Stimulated activated CD8-positive, alpha-beta memory T cell treated with anti-CD3 and anti-CD28 coated beads, Interleukin-15, amount 100 ng/mL, for 4 hours (primary cell): ENCODE measurements at regions not wholly inside any gene's neighbourhood (a gene's known extent, or its start where the extent isn't known, plus 50 kb on each side); places are given as distances from the start of the nearest gene placed in this dataset.
"Not testable (repeated sequence)": the region's sequence is repeated elsewhere in the genome, so short reads cannot be mapped to it uniquely, and the experiment has no call there.

Experiments used
- DNase-seq, 2 donors: peaks; one replicate each; pipeline ENCODE4 v3.0.0-alpha.2; 2020; ENCODE audit warnings: low read depth in 2 of 2

GRCh38 chr6:5898102-5898501 is 108.6 kb downstream of the NRN1 start:
- no peak for DNase-seq

GRCh38 chr6:5896476-5897200 is 110.1 kb downstream of the NRN1 start:
- DNase-seq = no peak

- no peak for DNase-seq
These were observed 112.4 kb downstream of the NRN1 start for GRCh38 chr6:5894357-5894756.

DNA sequence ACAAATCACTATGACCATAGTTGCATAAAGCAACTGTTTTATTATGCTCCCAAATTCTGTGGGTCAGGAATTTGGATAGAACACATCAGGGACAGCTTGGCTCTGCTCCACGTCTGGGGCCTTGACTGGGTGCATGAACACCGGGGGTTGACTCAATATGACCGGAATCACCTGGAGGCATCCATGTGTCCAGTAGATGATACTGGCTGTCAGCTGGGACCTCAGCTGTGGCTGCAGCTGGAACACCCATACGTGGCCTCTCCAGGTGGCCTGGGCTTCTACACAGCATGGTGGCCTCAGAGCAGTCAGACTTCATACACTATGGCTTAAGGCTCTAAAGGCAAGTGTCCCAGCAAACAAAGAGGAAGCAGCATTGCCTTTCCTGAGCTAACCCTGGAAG is 113.4 kb downstream of the NRN1 start:
- no peak for DNase-seq

GRCh38 chr6:5892669-5893068 is 114.1 kb downstream of the NRN1 start:
- no peak for DNase-seq

DNA sequence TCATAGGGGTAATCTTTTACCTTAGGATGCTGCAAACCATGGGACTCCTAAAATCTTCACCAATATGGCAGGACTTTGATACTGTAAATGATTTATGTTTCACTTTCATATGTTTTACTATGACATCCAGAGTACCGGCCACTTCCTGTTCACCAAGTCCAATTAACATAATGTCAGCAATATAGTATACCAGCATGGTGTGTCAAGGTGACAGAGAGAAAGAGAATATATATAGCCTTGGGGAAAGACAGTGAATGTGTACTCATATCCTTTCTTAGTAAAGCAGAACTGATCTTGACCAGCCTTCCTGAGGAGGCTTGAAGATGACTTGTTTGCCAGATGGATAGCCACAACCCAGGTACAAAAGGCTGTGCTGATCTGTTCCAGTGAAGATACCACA is 127.9 kb downstream of the NRN1 start:
- DNase-seq = no peak

DNA sequence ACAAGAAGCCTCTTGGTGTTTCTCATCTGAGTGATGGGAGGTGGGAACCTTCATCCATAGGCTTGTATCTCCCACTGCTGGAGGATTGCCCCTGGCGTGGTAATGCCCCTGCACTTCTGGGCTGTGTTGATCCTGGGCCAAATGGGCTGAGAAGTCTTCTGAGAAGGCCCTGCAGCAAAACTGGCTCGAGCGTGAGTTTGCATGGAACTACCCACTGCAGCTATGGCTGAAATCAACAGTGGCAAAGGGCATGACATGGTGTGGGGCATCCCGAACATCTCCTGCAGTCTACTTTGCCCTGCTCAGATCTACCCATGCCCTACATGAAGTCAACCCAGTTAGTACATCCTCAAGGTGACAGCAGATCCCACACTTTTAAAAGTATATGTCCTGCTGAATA is 130.6 kb downstream of the NRN1 start:
- no peak for DNase-seq

DNA sequence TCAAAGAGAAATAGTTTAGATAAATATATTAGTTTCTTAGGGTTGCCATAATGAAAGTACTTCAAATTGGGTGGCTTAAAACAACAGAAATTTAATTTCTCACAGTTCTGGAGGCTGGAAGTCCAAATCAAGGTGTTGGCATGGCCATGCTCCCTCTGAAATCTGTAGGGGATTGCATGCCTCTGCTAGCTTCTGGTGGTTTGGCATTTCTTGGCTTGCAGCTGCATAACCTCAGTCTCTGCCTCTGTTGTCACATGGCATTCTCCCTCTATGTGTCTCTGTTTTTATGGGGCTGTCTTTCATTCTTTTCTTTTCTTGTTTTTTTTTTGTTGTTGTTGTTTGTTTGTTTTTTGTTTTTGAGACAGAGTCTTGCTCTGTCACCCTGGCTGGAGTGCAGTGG is 132.7 kb downstream of the NRN1 start:
- DNase-seq = not testable (repeated sequence)

DNA sequence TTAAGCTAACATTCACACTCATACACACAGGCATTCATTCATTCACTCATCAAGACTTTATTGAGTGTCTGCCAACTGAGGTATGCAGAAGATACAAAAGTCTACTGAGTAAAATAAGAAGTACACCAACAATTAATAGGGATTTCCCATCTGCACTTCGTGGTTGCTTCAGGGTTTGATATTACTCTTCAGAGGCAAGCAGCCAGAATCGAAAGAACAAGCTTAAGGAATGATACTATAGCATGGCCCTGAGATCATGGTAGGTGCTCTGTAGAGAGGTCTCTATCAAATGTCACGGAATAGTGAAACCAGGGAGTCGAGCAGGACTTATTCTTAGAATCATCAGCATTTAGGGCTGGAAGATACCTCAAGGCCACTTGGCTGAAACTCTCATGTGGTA is 135.4 kb downstream of the NRN1 start:
- DNase-seq = no peak

- DNase-seq = no peak
These were observed 137.0 kb downstream of the NRN1 start for GRCh38 chr6:5869676-5870075.

- no peak for DNase-seq
These were observed 137.5 kb downstream of the NRN1 start for GRCh38 chr6:5869261-5869660.

GRCh38 chr6:5866547-5867051 is 140.1 kb downstream of the NRN1 start:
- DNase-seq = peak in 1 of 2 donors; percentile 18

- DNase-seq = no peak
These were observed 141.2 kb downstream of the NRN1 start for GRCh38 chr6:5865506-5866031.

- DNase-seq = no peak
These were observed 145.9 kb downstream of the NRN1 start for GRCh38 chr6:5860849-5861248.

GRCh38 chr6:5855787-5856470 is 150.8 kb downstream of the NRN1 start:
- DNase-seq = no peak

- no peak for DNase-seq
These were observed 151.8 kb downstream of the NRN1 start for GRCh38 chr6:5854899-5855298.

DNA sequence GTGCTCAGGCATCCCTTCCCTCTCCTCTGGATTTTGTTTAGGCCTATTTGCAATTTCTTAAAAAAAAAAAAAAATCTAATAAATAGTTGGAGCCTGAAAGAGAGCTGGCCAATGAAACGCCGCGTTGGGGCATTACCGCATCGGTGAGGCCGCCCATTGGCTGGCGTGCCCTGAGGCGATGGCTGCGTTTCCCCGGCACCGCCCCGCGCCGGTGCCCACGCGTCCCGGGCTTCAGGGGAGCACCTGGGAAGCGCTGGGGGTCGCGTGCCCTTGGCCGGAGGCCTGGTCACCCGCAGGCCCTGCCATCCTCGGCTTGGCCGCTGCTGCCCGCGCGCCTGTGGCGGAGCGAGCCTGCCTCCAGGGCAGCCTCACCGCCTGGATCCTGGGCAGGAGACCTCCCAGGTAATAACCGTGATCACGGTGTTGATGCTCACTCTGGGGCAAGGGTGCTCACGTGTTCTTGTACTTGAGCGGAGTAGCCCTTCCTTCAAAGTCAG is 155.4 kb downstream of the NRN1 start:
- peak; percentile 41 to 43 for DNase-seq

DNA sequence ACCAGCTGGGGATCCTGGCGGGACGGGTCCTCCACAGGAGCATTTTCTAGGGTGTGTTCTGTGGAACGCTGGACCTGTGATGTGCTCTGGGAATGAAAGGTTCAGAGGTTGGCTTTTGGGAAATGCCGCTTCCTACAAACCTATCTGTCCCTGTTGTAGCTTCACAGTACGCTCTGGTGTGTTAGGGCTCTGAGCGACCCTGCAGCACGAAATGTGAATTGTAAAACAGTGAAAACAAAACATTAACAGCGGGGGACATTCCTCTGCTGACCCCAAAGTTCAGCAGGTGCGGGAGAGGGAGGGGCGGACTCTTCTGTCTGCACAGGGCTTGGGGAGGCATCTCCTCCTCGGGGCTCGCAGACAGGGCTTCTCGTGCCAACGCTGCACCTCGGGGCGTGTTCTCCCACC is 155.9 kb downstream of the NRN1 start:
- no peak for DNase-seq

DNA sequence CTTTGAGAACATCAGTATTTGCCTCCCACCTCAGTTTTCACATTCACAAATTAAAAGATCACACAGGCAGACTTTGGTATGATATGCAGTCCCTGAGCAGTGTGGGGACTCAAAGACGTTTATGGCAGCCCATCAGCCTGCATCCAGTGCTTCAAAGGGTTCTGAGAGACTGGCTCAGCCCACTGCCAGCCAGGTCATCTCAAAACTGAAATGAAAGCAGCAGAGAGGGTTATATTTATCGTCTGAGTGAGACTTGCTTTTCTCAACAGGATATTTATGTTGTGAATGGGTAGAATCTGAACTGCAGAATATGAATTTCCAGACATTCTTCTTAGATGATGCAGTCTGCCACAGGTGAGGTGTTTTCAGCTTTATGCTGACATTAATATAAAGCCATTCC is 159.8 kb downstream of the NRN1 start:
- no peak for DNase-seq

DNA sequence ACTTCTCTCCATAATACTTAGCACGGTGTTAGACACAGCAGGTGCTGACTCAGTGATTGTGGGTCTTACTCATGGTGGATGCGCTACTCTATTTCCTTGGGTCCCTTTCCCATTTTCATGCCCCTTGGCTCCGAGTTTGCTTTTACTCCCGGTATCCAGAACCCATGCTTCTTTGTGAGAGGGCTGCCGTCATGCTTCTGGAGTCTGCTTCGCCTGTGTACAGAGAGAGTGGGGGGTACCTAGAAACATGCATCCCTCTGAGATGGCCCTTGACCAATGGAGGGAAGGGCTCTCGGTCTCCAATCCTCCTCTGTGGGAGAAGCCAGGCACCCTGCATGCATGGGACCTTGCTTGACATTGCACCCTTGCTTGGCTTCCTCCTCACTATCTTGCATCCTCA is 160.4 kb downstream of the NRN1 start:
- DNase-seq = no peak

GRCh38 chr6:5843078-5843477 is 163.6 kb downstream of the NRN1 start:
- no peak for DNase-seq

GRCh38 chr6:5840734-5841390 is 165.9 kb downstream of the NRN1 start:
- no peak for DNase-seq
